ENCODE measurements at regions not wholly inside any gene's neighbourhood (a gene's known extent, or its start where the extent isn't known, plus 50 kb on each side); places are given as distances from the start of the nearest gene placed in this dataset.

DNA sequence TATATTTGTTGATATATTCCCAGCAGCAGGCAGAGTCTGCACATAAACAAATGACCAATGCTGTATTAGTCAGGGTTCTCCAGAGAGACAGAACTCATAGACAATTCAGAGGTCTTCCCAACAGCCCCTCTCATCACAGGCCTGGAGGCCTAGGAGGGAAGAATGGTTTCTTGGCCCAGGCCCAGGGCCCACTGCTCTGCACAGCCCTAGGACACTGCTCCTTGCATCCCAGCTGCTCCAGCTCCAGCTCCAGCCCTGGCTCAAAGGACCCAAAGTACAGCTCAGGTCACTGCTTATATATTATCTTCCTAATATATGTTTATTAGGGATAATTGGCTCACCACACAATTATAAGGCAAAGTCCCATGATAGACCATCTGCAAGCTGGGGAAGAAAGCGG, 749.9 kb downstream of the KCNJ2 start:
- no peaks in the 10 kb centered on the region for H3K27me3 ChIP-seq (ENCODE audit: control insufficient read depth, insufficient read depth, low read length)
- no peak for DNase-seq (ENCODE audit: low read depth)
- TF ChIP-seq CTCF (IDR thresholded peaks at IDR 0.05; ENCODE audit: insufficient read depth, low read length, poor library complexity, severe bottlenecking) = no peak
- H3K4me3 ChIP-seq (ENCODE audit: low read depth, low read length) = no peak overlapping the region
- no peaks in the 10 kb centered on the region for H3K36me3 ChIP-seq (ENCODE audit: control insufficient read depth, insufficient read depth, low read length)

GRCh38 chr17:70920416-70920815, 751.1 kb downstream of the KCNJ2 start:
- H3K4me3 ChIP-seq (ENCODE audit: low read depth, low read length) = no peak overlapping the region
- no peak for DNase-seq (ENCODE audit: low read depth)
- no peaks in the 10 kb centered on the region for H3K27me3 ChIP-seq (ENCODE audit: control insufficient read depth, insufficient read depth, low read length)
- no peak for TF ChIP-seq CTCF (IDR thresholded peaks at IDR 0.05; ENCODE audit: insufficient read depth, low read length, poor library complexity, severe bottlenecking)
- H3K36me3 ChIP-seq (ENCODE audit: control insufficient read depth, insufficient read depth, low read length) = no peaks in the 10 kb centered on the region

DNA sequence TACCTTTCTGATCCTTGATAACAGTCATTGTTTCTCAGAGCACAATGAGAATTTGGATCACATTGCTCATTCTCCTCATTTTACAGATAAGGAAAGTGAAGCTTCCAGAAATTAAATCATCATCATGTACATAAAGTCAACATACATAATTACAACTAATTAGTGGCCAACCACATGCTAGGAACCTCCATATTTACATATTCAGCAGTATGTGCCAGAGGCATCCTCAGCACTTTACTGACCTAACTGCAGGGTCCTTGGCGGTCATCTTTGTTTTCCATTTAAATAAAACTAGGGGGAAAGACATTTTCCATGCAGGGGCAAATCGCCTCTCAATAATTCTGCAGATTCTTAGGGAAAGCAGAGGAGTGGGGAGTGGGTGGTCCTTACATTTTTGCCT, 752.9 kb downstream of the KCNJ2 start:
- Histone ChIP-seq H3K27me3 (ENCODE audit: control insufficient read depth, insufficient read depth, low read length) (no peaks in the 10 kb centered on the region), H3K4me3 (ENCODE audit: low read depth, low read length) (no peak overlapping the region), H3K36me3 (ENCODE audit: control insufficient read depth, insufficient read depth, low read length) (no peaks in the 10 kb centered on the region)
- DNase-seq (ENCODE audit: low read depth) = no peak
- no peak for TF ChIP-seq CTCF (IDR thresholded peaks at IDR 0.05; ENCODE audit: insufficient read depth, low read length, poor library complexity, severe bottlenecking)

DNA sequence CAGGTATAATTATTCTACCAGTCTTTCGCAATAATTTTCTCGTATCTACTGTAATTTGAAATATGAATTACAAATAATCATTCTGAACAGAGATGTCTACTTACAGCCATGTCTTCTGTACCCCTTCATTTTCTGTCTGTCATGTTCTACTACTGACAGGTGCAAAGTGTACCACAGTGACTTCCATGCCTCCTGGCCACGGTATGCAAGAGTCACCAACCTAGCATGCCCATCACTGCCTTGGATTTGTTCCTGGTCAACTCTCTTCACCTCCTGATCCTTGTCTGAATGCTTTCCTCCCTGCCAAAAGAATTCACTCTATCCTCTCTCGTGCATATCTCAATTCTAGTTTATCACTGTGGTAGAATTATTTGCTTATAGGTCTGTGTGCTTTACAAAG, 755.4 kb downstream of the KCNJ2 start:
- no peak for TF ChIP-seq CTCF (IDR thresholded peaks at IDR 0.05; ENCODE audit: insufficient read depth, low read length, poor library complexity, severe bottlenecking)
- no peak for DNase-seq (ENCODE audit: low read depth)
- H3K36me3 ChIP-seq (ENCODE audit: control insufficient read depth, insufficient read depth, low read length) = no peaks in the 10 kb centered on the region

GRCh38 chr17:70929226-70929625, 759.9 kb downstream of the KCNJ2 start:
- TF ChIP-seq CTCF (IDR thresholded peaks at IDR 0.05; ENCODE audit: insufficient read depth, low read length, poor library complexity, severe bottlenecking) = no peak

More for the DNA sequence above, 755.4 kb downstream of the KCNJ2 start:
- no peaks in the 10 kb centered on the region for H3K27me3 ChIP-seq (ENCODE audit: control insufficient read depth, insufficient read depth, low read length)
- H3K4me3 ChIP-seq (ENCODE audit: low read depth, low read length) = no peak overlapping the region

GRCh38 chr17:70934231-70934630, 764.9 kb downstream of the KCNJ2 start:
- H3K27me3 ChIP-seq (ENCODE audit: control insufficient read depth, insufficient read depth, low read length) = no peaks in the 10 kb centered on the region
- H3K36me3 ChIP-seq (ENCODE audit: control insufficient read depth, insufficient read depth, low read length) = no peaks in the 10 kb centered on the region
- no peak for TF ChIP-seq CTCF (IDR thresholded peaks at IDR 0.05; ENCODE audit: insufficient read depth, low read length, poor library complexity, severe bottlenecking)
- DNase-seq (ENCODE audit: low read depth) = no peak
- no peak overlapping the region for H3K4me3 ChIP-seq (ENCODE audit: low read depth, low read length)

More at GRCh38 chr17:70929226-70929625, 759.9 kb downstream of the KCNJ2 start:
- H3K36me3 ChIP-seq (ENCODE audit: control insufficient read depth, insufficient read depth, low read length) = no peaks in the 10 kb centered on the region
- no peaks in the 10 kb centered on the region for H3K27me3 ChIP-seq (ENCODE audit: control insufficient read depth, insufficient read depth, low read length)
- no peak overlapping the region for H3K4me3 ChIP-seq (ENCODE audit: low read depth, low read length)
- DNase-seq (ENCODE audit: low read depth) = no peak
